ENCODE measurements at regions not wholly inside any gene's neighbourhood (a gene's known extent, or its start where the extent isn't known, plus 50 kb on each side); places are given as distances from the start of the nearest gene placed in this dataset.
"Not testable (repeated sequence)": the region's sequence is repeated elsewhere in the genome, so short reads cannot be mapped to it uniquely, and the experiment has no call there.

- DNase-seq (ENCODE audit: low read depth in 4 of 6, low spot score in 6 of 6), result no peak
- no peaks in the 10 kb centered on the region for H3K27me3 ChIP-seq (ENCODE audit: control insufficient read depth, insufficient read depth, low read length)
- H3K4me3 ChIP-seq (ENCODE audit: low read depth, low read length), result no peak overlapping the region
- H3K9me3 ChIP-seq (ENCODE audit: control insufficient read depth, insufficient read depth, low read length), result no peaks in the 10 kb centered on the region
- H3K27ac ChIP-seq (ENCODE audit: low read depth, low read length), result no peak overlapping the region
- no peaks in the 10 kb centered on the region for H3K36me3 ChIP-seq (ENCODE audit: control insufficient read depth, insufficient read depth, low read length)
- H3K4me1 ChIP-seq (ENCODE audit: control insufficient read depth, insufficient read depth, low read length), result no peaks in the 10 kb centered on the region
Measured at GRCh38 chr1:168490306-168490705, 53.5 kb downstream of the XCL2 start.

- Histone ChIP-seq H3K27me3 (ENCODE audit: control insufficient read depth, insufficient read depth, low read length) (no peaks in the 10 kb centered on the region), H3K9me3 (ENCODE audit: control insufficient read depth, insufficient read depth, low read length) (no peaks in the 10 kb centered on the region), H3K4me3 (ENCODE audit: low read depth, low read length) (no peak overlapping the region), H3K36me3 (ENCODE audit: control insufficient read depth, insufficient read depth, low read length) (no peaks in the 10 kb centered on the region), H3K4me1 (ENCODE audit: control insufficient read depth, insufficient read depth, low read length) (no peaks in the 10 kb centered on the region), H3K27ac (ENCODE audit: low read depth, low read length) (no peak overlapping the region)
- no CpG with 5 or more reads among the region's 1 CpG for WGBS (ENCODE audit: insufficient coverage)
- DNase-seq (ENCODE audit: low read depth in 4 of 6, low spot score in 6 of 6), result peak in 1 of 6 donors; percentile 25
Measured at GRCh38 chr1:168488138-168488537, 55.7 kb downstream of the XCL2 start.

DNA sequence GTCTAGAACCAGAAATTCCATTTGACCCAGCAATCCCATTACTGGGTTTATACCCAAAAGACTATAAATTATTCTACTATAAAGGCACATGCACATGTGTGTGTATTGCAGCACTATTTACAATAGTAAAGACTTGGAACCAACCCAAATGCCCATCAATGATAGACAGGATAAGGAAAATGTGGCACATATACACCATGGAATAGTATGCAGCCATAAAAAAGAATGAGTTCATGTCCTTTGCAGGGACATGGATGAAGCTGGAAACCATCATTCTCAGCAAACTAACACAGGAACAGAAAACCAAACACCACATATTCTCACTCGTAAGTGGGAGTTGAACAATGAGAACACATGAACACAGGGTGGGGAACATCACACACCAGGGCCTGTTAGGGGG, 57.0 kb downstream of the XCL2 start:
- H3K4me1 ChIP-seq (ENCODE audit: control insufficient read depth, insufficient read depth, low read length); H3K4me3 ChIP-seq (ENCODE audit: low read depth, low read length); DNase-seq (ENCODE audit: low read depth in 4 of 6, low spot score in 6 of 6); H3K9me3 ChIP-seq (ENCODE audit: control insufficient read depth, insufficient read depth, low read length); H3K27me3 ChIP-seq (ENCODE audit: control insufficient read depth, insufficient read depth, low read length); H3K36me3 ChIP-seq (ENCODE audit: control insufficient read depth, insufficient read depth, low read length); H3K27ac ChIP-seq (ENCODE audit: low read depth, low read length): not testable (repeated sequence)
- WGBS (ENCODE audit: insufficient coverage), result no CpG with 5 or more reads among the region's 1 CpG

DNA sequence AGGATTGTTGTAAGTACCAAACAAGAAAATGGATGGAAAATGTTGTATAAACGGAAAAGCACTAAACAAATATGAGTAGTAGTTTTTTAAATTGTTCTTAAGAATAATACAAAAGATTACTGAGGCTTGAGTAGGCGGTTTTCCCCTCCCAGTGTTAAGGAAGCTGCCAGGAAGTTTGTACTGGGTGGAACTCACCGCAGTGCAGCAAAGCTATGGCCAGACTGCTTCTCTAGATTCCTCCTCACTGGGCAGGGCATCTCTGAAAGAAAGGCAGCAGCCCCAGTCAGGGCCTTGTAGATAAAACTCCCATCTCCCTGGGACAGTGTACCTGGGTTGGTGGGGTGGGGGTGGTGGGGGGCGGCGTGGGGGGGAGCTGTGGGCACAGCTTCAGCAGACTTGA, 58.7 kb downstream of the XCL2 start:
- Histone ChIP-seq H3K36me3 (ENCODE audit: control insufficient read depth, insufficient read depth, low read length) (no peaks in the 10 kb centered on the region), H3K9me3 (ENCODE audit: control insufficient read depth, insufficient read depth, low read length) (no peaks in the 10 kb centered on the region), H3K27me3 (ENCODE audit: control insufficient read depth, insufficient read depth, low read length) (no peaks in the 10 kb centered on the region), H3K27ac (ENCODE audit: low read depth, low read length) (no peak overlapping the region), H3K4me3 (ENCODE audit: low read depth, low read length) (no peak overlapping the region), H3K4me1 (ENCODE audit: control insufficient read depth, insufficient read depth, low read length) (no peaks in the 10 kb centered on the region)
- no peak for DNase-seq (ENCODE audit: low read depth in 4 of 6, low spot score in 6 of 6)
- WGBS (ENCODE audit: insufficient coverage), result no CpG with 5 or more reads among the region's 5 CpGs

DNA sequence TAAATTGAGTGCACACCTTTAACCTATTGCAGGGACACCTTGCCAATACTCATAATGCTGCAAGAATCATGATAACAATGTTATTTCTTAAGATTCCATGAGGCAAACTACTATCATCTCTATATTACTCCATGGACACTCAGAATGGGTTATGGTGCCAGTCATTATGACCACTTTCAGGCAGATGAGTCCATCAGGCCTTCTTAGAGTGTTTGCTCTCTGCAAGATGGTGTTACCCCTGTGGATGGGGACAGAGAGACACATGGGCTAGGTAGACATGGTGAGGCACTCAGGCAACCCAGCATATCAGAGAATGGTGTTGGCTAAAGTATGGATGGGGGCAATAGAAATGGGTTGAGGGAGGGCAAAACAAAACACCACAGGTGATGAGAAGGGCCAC, 59.7 kb downstream of the XCL2 start:
- no peaks in the 10 kb centered on the region for H3K27me3 ChIP-seq (ENCODE audit: control insufficient read depth, insufficient read depth, low read length)
- H3K4me3 ChIP-seq (ENCODE audit: low read depth, low read length), result no peak overlapping the region
- no peaks in the 10 kb centered on the region for H3K4me1 ChIP-seq (ENCODE audit: control insufficient read depth, insufficient read depth, low read length)
- no peak overlapping the region for H3K27ac ChIP-seq (ENCODE audit: low read depth, low read length)
- no peaks in the 10 kb centered on the region for H3K36me3 ChIP-seq (ENCODE audit: control insufficient read depth, insufficient read depth, low read length)
- no peaks in the 10 kb centered on the region for H3K9me3 ChIP-seq (ENCODE audit: control insufficient read depth, insufficient read depth, low read length)
- DNase-seq (ENCODE audit: low read depth in 4 of 6, low spot score in 6 of 6), result no peak

GRCh38 chr1:168483539-168483938, 60.3 kb downstream of the XCL2 start:
- Histone ChIP-seq H3K4me1 (ENCODE audit: control insufficient read depth, insufficient read depth, low read length) (no peaks in the 10 kb centered on the region), H3K36me3 (ENCODE audit: control insufficient read depth, insufficient read depth, low read length) (no peaks in the 10 kb centered on the region), H3K27me3 (ENCODE audit: control insufficient read depth, insufficient read depth, low read length) (no peaks in the 10 kb centered on the region), H3K9me3 (ENCODE audit: control insufficient read depth, insufficient read depth, low read length) (no peaks in the 10 kb centered on the region), H3K4me3 (ENCODE audit: low read depth, low read length) (no peak overlapping the region), H3K27ac (ENCODE audit: low read depth, low read length) (no peak overlapping the region)
- WGBS (ENCODE audit: insufficient coverage), result 100% methylated on average over 1 of the region's 1 CpG
- no peak for DNase-seq (ENCODE audit: low read depth in 4 of 6, low spot score in 6 of 6)

DNA sequence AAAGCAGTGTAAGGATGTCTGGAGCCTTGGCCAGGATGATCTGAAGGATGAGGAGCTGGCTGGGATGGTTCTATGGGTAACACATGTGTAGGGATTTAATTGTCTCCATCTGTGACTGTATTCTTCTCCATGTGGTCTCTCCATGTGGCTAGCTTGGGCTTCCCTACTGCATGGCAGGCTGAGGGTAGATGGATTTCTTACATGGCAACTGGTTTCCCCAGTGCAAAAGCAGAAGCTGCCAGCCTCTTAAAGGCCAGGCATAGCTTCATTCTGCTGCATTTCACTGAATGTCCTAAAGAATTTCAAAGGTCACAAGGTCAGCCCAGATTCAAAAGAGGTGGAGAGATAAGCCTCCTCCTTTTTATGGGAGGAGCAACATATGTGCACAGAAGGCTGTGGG, 61.7 kb downstream of the XCL2 start:
- DNase-seq (ENCODE audit: low read depth in 4 of 6, low spot score in 6 of 6), result no peak
- Histone ChIP-seq H3K4me3 (ENCODE audit: low read depth, low read length) (no peak overlapping the region), H3K27ac (ENCODE audit: low read depth, low read length) (no peak overlapping the region), H3K27me3 (ENCODE audit: control insufficient read depth, insufficient read depth, low read length) (no peaks in the 10 kb centered on the region), H3K36me3 (ENCODE audit: control insufficient read depth, insufficient read depth, low read length) (no peaks in the 10 kb centered on the region), H3K4me1 (ENCODE audit: control insufficient read depth, insufficient read depth, low read length) (no peaks in the 10 kb centered on the region), H3K9me3 (ENCODE audit: control insufficient read depth, insufficient read depth, low read length) (no peaks in the 10 kb centered on the region)

GRCh38 chr1:168481586-168481985, 62.2 kb downstream of the XCL2 start:
- no peak for DNase-seq (ENCODE audit: low read depth in 4 of 6, low spot score in 6 of 6)
- Histone ChIP-seq H3K4me3 (ENCODE audit: low read depth, low read length) (no peak overlapping the region), H3K36me3 (ENCODE audit: control insufficient read depth, insufficient read depth, low read length) (no peaks in the 10 kb centered on the region), H3K27me3 (ENCODE audit: control insufficient read depth, insufficient read depth, low read length) (no peaks in the 10 kb centered on the region), H3K9me3 (ENCODE audit: control insufficient read depth, insufficient read depth, low read length) (no peaks in the 10 kb centered on the region), H3K27ac (ENCODE audit: low read depth, low read length) (no peak overlapping the region), H3K4me1 (ENCODE audit: control insufficient read depth, insufficient read depth, low read length) (no peaks in the 10 kb centered on the region)
- no CpG with 5 or more reads among the region's 4 CpGs for WGBS (ENCODE audit: insufficient coverage)

- Histone ChIP-seq H3K9me3 (ENCODE audit: control insufficient read depth, insufficient read depth, low read length) (no peaks in the 10 kb centered on the region), H3K27me3 (ENCODE audit: control insufficient read depth, insufficient read depth, low read length) (no peaks in the 10 kb centered on the region), H3K4me3 (ENCODE audit: low read depth, low read length) (no peak overlapping the region), H3K27ac (ENCODE audit: low read depth, low read length) (no peak overlapping the region), H3K4me1 (ENCODE audit: control insufficient read depth, insufficient read depth, low read length) (no peaks in the 10 kb centered on the region), H3K36me3 (ENCODE audit: control insufficient read depth, insufficient read depth, low read length) (no peaks in the 10 kb centered on the region)
- DNase-seq (ENCODE audit: low read depth in 4 of 6, low spot score in 6 of 6), result no peak
- 93% methylated on average over 2 of the region's 2 CpGs for WGBS (ENCODE audit: insufficient coverage)
Measured at GRCh38 chr1:168480997-168481396, 62.8 kb downstream of the XCL2 start.

DNA sequence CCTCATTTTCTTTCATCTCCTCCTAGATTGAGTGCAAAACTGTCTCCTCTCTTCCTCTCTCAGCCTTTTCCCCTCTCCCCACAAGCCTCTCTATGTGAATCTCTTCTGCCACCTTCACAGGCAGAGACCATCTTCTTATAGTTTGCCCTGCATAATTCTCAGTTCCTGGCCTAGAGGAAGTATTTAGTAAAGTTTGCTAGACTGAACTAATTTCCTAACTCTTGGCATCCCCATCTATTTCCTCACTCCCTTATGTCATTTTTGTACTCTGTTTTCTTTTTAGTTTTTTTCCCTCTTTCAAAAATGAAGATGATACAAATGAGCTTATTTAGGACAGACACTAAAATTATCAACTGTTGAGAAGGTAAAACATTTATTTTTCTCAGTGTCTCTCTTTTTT, 66.0 kb downstream of the XCL2 start:
- DNase-seq (ENCODE audit: low read depth in 4 of 6, low spot score in 6 of 6), result no peak
- H3K4me1 ChIP-seq (ENCODE audit: control insufficient read depth, insufficient read depth, low read length), result no peaks in the 10 kb centered on the region
- no peak overlapping the region for H3K4me3 ChIP-seq (ENCODE audit: low read depth, low read length)
- H3K36me3 ChIP-seq (ENCODE audit: control insufficient read depth, insufficient read depth, low read length), result no peaks in the 10 kb centered on the region
- no peaks in the 10 kb centered on the region for H3K9me3 ChIP-seq (ENCODE audit: control insufficient read depth, insufficient read depth, low read length)
- no peak overlapping the region for H3K27ac ChIP-seq (ENCODE audit: low read depth, low read length)
- no peaks in the 10 kb centered on the region for H3K27me3 ChIP-seq (ENCODE audit: control insufficient read depth, insufficient read depth, low read length)
